GM18873 (cell line): ENCODE measurements at regions not wholly inside any gene's neighbourhood (a gene's known extent, or its start where the extent isn't known, plus 50 kb on each side); places are given as distances from the start of the nearest gene placed in this dataset.
"Not testable (repeated sequence)": the region's sequence is repeated elsewhere in the genome, so short reads cannot be mapped to it uniquely, and the experiment has no call there.

ENCODE experiments used
- ATAC-seq: cut with Tn5 transposase; IDR thresholded peaks from one replicate; pipeline ENCODE4 v1.9.1; 2021; ENCODE audit warnings: mild to moderate bottlenecking, moderate library complexity, moderate number of reproducible peaks; ENCODE audit not compliant: unreplicated experiment, low FRiP score

DNA sequence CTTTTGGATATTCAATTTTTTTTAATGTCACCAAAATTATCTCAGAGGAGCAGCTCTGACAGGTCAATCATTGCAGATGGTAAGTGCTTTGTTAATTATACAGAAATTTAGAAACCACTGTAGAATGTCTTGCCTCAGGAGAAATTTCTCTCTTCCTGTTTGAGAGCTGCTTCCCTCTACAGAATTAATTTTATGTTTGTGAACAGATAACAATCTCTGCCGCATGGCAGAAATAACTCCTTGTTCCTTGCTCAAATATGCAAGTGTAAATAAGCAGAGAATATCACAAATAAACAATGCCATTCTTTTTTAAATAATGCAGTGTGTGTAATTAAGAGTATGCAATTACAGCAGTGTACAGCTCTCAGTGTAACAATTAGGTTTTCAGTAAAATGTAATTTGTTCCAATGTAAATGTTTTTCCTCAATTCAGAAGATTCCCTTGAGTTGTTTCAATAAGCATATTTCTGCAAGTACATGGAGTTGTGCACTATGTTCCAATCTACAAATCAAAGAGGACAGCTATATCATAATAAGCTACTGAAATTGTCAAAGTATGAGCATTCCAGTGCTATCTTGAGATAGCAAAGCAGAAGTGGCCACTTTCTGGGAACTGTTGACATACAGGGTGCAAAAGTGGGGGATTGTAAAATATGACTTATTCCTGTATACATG is 1012.8 kb downstream of the MAT2B start:
- ATAC-seq = no peak

GRCh38 chr5:164518741-164519080 is 1013.3 kb downstream of the MAT2B start:
- ATAC-seq = no peak

- no peak for ATAC-seq
Observed at GRCh38 chr5:164532235-164532900, 1026.9 kb downstream of the MAT2B start.

- ATAC-seq = not testable (repeated sequence)
Observed at GRCh38 chr5:164533426-164533825, 1028.0 kb downstream of the MAT2B start.

DNA sequence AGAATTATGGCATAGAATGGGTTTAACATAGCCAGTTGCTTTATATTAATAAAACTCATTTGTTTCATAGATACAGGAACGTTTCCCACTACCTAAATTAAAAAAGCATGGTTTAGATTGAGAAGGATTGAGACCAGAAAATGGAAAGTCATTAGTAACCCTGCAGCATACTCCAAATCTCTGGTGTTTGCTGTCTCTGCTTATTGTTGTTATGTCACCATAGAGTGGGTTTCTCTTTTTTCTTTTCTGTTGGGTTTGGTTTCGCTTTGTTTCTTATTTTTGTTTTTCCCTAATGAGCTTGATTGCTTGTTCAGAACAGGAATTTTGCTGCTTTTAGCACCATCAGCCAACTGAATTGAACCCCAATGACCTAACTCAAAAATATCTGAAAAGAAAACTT is 1034.8 kb downstream of the MAT2B start:
- ATAC-seq = no peak

DNA sequence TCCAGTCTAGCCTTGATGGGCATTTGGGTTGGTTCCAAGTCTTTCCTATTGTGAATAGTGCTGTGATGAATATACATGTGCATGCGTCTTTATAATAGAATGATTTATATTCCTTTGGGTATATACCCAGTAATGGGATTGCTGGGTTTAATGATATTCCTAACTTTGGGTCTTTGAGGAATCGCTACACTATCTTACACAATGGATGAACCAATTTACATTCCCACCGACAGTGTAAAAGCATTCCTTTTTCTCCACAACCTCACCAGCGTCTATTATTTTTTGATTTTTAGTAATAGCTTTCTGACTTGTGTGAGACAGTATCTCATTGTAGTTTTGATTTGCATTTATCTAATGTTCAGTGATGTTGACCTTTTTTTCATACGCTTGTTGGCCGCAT is 1040.1 kb downstream of the MAT2B start:
- ATAC-seq = no peak

DNA sequence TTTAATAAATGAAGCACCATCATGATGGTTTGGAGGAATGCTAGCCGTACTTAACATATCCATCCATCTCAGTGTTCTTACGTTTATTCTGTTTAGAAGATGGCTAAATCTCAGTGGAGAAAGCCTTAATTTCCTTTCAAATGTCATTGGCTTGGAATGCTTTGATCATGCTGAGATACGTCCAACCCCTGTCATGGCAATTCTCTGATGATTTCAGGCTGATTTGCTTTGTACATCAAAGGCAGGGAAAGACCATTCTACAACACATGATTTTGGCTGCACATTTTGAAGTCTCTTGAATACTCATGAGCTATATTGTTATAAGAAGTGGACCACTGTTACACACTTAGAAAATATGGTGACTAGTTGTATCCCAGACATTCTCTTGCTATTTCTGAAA is 1048.4 kb downstream of the MAT2B start:
- no peak for ATAC-seq

GRCh38 chr5:164555809-164556208 is 1050.4 kb downstream of the MAT2B start:
- no peak for ATAC-seq

- no peak for ATAC-seq
Observed at GRCh38 chr5:164560216-164560615, 1054.8 kb downstream of the MAT2B start.

DNA sequence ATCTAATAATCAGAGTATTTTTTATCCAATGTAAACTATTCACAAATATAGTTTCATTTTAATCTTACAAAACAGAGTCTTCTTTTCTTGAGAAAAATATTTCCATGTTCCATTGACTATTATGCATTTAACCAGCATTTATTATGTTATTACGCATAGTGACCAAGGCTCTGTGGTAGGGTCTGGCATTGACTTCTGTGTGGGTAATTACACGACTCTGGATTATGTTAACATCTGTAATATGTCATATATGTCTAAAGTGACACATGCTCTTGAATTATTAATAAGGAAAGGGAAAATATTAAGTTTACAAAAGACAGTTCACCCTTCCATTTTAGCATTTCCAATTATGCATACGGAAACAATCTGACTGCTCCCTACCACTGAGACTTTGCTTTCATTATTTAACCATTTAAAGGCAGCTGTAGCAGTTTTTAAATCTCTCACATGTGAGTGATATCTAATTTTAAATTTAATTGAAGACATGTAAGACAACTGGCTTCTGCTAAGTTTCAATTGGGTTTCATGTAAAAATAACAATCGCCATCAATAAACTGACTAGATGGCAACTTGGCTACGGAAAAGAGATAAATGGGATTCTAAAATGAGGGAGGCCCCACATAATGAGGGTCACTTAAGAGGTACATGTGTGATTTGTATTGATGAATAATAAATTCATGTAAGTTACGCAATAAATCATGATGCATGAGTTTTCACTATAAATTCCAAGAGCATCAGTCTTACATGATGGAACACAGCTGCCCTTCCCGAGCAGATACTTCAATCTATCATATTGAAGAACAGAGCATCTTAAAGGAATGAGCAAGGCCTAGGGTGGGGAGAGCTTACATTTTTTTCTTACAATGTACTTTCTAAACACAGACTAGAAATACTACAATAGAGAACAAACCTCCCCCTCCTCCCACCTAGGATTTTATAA is 1056.8 kb downstream of the MAT2B start:
- no peak for ATAC-seq

DNA sequence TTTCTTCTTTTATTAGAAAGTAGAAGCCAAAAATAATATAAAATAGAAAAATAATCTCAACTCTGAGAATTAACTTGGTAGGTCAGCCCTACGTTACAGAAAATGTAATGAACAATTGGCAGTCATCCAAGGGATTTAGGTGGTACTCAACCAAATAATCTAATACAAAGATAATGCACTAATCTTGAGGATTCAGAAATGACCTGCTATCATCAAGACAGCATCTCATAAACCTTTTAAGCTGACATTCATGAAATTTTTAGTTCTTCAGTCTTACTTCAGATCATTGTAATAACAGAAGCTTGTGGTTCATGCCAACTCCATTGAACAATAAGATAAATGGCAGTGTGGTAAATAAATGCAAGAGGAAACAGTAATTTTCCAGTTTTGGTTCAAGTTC is 1058.0 kb downstream of the MAT2B start:
- ATAC-seq = no peak

- ATAC-seq = no peak
Observed at GRCh38 chr5:164573397-164573796, 1068.0 kb downstream of the MAT2B start.

- ATAC-seq = no peak
Observed at GRCh38 chr5:164577201-164577600, 1071.8 kb downstream of the MAT2B start.

GRCh38 chr5:164577742-164578141 is 1072.3 kb downstream of the MAT2B start:
- ATAC-seq = no peak

DNA sequence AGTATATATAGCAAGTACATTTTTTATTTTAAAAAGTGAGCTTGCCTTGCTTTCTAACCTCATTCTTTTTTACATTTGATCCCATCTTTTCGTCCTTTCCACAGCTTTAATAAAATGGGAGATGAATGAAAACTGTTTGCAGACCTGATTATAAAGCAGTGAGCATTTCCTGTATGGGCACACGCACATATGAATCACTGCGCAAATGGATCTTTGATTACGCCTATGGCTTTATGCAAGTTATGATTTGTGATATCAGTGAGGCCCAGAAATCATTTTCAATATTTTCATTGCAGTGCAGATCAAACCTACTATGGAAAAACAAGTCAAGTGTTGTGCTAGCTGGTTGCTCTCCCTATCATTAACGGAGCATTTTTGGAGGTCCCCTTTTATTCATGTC is 1073.0 kb downstream of the MAT2B start:
- ATAC-seq = no peak

GRCh38 chr5:164578911-164579310 is 1073.5 kb downstream of the MAT2B start:
- no peak for ATAC-seq

- no peak for ATAC-seq
Observed at GRCh38 chr5:164580155-164580554, 1074.7 kb downstream of the MAT2B start.

GRCh38 chr5:164581889-164582288 is 1076.5 kb downstream of the MAT2B start:
- no peak for ATAC-seq

GRCh38 chr5:164593982-164594381 is 1088.6 kb downstream of the MAT2B start:
- ATAC-seq = no peak

GRCh38 chr5:164597293-164597900 is 1092.0 kb downstream of the MAT2B start:
- no peak for ATAC-seq

GRCh38 chr5:164600274-164600673 is 1094.9 kb downstream of the MAT2B start:
- no peak for ATAC-seq
